ENCODE measurements at regions not wholly inside any gene's neighbourhood (a gene's known extent, or its start where the extent isn't known, plus 50 kb on each side); places are given as distances from the start of the nearest gene placed in this dataset.

DNA sequence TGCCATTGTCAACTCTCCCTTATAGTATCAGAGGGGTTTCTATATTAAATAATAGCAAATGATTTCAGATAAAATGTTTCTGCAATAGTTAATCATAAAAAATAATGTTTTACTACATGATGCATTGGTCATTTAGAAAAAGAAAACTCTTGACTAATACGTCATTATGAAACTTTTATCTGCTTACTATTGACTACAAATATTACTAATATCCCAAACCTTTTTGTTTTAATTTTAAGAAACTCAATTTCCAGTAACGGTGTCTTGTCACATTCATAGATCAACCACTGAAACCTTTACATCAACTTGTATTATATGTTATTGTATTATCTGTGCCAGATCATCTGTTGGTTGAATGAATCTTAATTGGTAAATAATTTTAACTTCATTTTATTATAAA is 482.9 kb upstream of the SLC35B3 start:
- TF ChIP-seq EZH2 (IDR thresholded peaks at IDR 0.05; ENCODE audit: borderline replicate concordance, low read length), result no peak
- TF ChIP-seq, protein P1, sequence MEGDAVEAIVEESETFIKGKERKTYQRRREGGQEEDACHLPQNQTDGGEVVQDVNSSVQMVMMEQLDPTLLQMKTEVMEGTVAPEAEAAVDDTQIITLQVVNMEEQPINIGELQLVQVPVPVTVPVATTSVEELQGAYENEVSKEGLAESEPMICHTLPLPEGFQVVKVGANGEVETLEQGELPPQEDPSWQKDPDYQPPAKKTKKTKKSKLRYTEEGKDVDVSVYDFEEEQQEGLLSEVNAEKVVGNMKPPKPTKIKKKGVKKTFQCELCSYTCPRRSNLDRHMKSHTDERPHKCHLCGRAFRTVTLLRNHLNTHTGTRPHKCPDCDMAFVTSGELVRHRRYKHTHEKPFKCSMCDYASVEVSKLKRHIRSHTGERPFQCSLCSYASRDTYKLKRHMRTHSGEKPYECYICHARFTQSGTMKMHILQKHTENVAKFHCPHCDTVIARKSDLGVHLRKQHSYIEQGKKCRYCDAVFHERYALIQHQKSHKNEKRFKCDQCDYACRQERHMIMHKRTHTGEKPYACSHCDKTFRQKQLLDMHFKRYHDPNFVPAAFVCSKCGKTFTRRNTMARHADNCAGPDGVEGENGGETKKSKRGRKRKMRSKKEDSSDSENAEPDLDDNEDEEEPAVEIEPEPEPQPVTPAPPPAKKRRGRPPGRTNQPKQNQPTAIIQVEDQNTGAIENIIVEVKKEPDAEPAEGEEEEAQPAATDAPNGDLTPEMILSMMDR (conservative IDR thresholded peaks at IDR 0.05 in 1 of 2, IDR thresholded peaks at IDR 0.05 in 1 of 2; ENCODE audit: extremely low read depth in 1 of 2, insufficient read depth in 1 of 2, low read depth in 1 of 2, low read length in 2 of 2), result no peak

Measured in mammary epithelial cell (primary cell).